HL-60 (cell line): ENCODE measurements at regions not wholly inside any gene's neighbourhood (a gene's known extent, or its start where the extent isn't known, plus 50 kb on each side); places are given as distances from the start of the nearest gene placed in this dataset.

ENCODE experiments used
- CTCF ChIP-seq: IDR thresholded peaks from one replicate; pipeline ENCODE4 v1.5.1; 2011; ENCODE audit warnings: low read length, control low read depth, inconsistent platforms; ENCODE audit not compliant: insufficient read depth
- GABPA ChIP-seq: IDR thresholded peaks from 2 replicates; pipeline ENCODE4 v1.6.1; 2012; ENCODE audit warnings: low read depth
- POLR2AphosphoS5 ChIP-seq: IDR thresholded peaks from 2 replicates; pipeline ENCODE4 v1.6.1; 2012; ENCODE audit warnings: low read depth
- SPI1 ChIP-seq: IDR thresholded peaks from 2 replicates; pipeline ENCODE4 v1.6.1; 2012; ENCODE audit warnings: low read depth, mild to moderate bottlenecking, borderline replicate concordance

DNA sequence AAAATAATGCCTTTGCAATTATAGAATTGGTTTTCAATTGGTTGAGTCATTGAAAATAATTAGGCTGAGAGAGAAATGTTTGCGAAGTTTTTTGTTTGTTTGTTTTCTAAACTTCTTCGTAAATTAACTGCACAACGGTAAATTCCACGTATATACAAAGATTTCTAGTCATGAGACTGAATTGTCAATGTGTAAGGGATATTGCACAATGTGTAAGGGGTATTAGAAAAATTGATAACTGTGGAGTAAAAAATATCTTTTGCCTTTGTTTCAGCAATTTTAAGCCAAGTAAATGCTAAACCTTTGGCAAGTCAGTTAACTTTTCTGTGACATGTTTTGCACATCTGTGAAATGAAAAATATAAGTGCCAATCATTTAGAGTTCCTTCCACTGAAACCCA is 606.0 kb downstream of the TMEM182 start:
- no peak for TF ChIP-seq CTCF
- TF ChIP-seq GABPA, result no peak
- TF ChIP-seq POLR2AphosphoS5, result no peak
- TF ChIP-seq SPI1, result no peak
